OCI-LY7 (cell line): ENCODE measurements at regions not wholly inside any gene's neighbourhood (a gene's known extent, or its start where the extent isn't known, plus 50 kb on each side); places are given as distances from the start of the nearest gene placed in this dataset.

Experiments
- CTCF ChIP-seq: fragments of 200-600 bp; sonication (generic); conservative IDR thresholded peaks from 2 replicates; pipeline ENCODE4 v1.5.1; 2014; ENCODE audit warnings: mild to moderate bottlenecking, antibody characterized with exemption, low read length, moderate library complexity, mixed read lengths
- EZH2phosphoT487 ChIP-seq: fragments of 200-600 bp; sonication (generic); IDR thresholded peaks from 2 replicates; pipeline ENCODE4 v1.6.1; 2018; ENCODE audit warnings: low read depth, borderline replicate concordance, mild to moderate bottlenecking, mixed run types, antibody characterized with exemption, low read length, moderate library complexity, mixed read lengths

- TF ChIP-seq CTCF (no peak), EZH2phosphoT487 (no peak)
Measured at GRCh38 chr7:54084340-54084739, 457.8 kb upstream of the VSTM2A start.
